ENCODE measurements at regions not wholly inside any gene's neighbourhood (a gene's known extent, or its start where the extent isn't known, plus 50 kb on each side); places are given as distances from the start of the nearest gene placed in this dataset.

DNA sequence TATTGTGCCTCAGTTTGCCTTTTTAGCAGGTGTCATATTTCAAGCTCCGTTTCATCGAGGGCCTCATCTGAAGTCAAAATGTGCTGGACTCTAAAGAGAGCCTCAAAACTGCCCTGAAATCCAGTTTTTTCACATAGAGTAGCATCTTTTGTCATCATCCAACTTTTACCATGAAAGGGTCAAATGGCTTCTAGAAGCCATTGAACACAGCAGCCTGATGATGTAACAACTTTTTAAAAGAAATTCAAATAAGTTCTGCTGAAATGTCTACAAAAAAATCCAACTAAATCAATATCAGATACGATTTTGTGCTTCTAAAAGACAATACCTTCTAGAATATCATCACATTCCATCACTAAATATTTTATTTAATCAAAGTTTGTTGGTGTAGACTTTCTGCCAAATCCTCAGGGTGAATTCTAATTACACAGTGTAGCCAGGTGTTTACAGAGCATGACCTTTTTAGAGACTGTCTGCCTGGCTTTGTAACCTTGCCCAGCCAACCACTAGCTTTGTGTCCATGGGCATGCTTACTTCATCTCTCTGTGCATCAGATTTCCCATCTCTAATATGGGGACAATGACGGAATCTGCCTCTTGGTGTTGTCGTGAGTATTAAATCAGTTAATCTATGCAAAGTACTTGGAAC, 505.0 kb downstream of the EBF1 start:
- H4K20me1 ChIP-seq (ENCODE audit: insufficient read depth, low read length), result no peaks in the 10 kb centered on the region
- no peak overlapping the region for H3K27ac ChIP-seq (ENCODE audit: extremely low read length, insufficient read depth, low read length)
- in situ Hi-C loops (cut with HindIII; ENCODE audit: extremely low pct_ligation_motif_present, low pct_unique_long_range_greater_than_20kb) (no loop called here), intact Hi-C loops (cut with micrococcal nuclease; ENCODE audit: unreplicated experiment) (no loop called here)
- 28% methylated on average over 5 of the region's 5 CpGs for WGBS (ENCODE audit: low lambda C conversion rate)
- POLR2A ChIA-PET, result no interaction called here
- ATAC-seq (no peak), DNase-seq (ENCODE audit: low spot score) (no peak), FAIRE-seq (no peak)
- no peak overlapping the region for H2AFZ ChIP-seq (ENCODE audit: low read length)
- H3K4me3 ChIP-seq (replicated peaks in 1 of 3; ENCODE audit: insufficient read depth in 1 of 3, low read depth in 2 of 3, low read length in 3 of 3), result no peak overlapping the region
- CTCF ChIA-PET (ENCODE audit: low intra/inter-chr PET ratio, low total read pairs), result no interaction called here
- no TSS peak for BruUV-seq (replicated peaks)
- H3K4me2 ChIP-seq (ENCODE audit: low read depth, low read length), result no peak overlapping the region
- no peaks in the 10 kb centered on the region for H3K79me2 ChIP-seq (ENCODE audit: insufficient read depth, low read length)
- H3K36me3 ChIP-seq (replicated peaks in 1 of 2; ENCODE audit: control insufficient read depth in 1 of 2, insufficient read depth in 2 of 2, low read length in 2 of 2), result no peaks in the 10 kb centered on the region
- no peak overlapping the region for H3K9ac ChIP-seq (ENCODE audit: insufficient read depth, low read depth, low read length)
- H3K4me1 ChIP-seq (ENCODE audit: insufficient read depth, low read length), result no peaks in the 10 kb centered on the region
- H3K27me3 ChIP-seq (ENCODE audit: control insufficient read depth in 1 of 2, insufficient read depth in 2 of 2, low read length in 2 of 2), result no peaks in the 10 kb centered on the region
- H3K9me3 ChIP-seq (ENCODE audit: low read length), result peaks cover 18% of the 10 kb centered on the region
- no peak for TF ChIP-seq BORCS8-MEF2B (CRISPR knock-in tag; IDR thresholded peaks at IDR 0.05)
- TF ChIP-seq, protein P1, sequence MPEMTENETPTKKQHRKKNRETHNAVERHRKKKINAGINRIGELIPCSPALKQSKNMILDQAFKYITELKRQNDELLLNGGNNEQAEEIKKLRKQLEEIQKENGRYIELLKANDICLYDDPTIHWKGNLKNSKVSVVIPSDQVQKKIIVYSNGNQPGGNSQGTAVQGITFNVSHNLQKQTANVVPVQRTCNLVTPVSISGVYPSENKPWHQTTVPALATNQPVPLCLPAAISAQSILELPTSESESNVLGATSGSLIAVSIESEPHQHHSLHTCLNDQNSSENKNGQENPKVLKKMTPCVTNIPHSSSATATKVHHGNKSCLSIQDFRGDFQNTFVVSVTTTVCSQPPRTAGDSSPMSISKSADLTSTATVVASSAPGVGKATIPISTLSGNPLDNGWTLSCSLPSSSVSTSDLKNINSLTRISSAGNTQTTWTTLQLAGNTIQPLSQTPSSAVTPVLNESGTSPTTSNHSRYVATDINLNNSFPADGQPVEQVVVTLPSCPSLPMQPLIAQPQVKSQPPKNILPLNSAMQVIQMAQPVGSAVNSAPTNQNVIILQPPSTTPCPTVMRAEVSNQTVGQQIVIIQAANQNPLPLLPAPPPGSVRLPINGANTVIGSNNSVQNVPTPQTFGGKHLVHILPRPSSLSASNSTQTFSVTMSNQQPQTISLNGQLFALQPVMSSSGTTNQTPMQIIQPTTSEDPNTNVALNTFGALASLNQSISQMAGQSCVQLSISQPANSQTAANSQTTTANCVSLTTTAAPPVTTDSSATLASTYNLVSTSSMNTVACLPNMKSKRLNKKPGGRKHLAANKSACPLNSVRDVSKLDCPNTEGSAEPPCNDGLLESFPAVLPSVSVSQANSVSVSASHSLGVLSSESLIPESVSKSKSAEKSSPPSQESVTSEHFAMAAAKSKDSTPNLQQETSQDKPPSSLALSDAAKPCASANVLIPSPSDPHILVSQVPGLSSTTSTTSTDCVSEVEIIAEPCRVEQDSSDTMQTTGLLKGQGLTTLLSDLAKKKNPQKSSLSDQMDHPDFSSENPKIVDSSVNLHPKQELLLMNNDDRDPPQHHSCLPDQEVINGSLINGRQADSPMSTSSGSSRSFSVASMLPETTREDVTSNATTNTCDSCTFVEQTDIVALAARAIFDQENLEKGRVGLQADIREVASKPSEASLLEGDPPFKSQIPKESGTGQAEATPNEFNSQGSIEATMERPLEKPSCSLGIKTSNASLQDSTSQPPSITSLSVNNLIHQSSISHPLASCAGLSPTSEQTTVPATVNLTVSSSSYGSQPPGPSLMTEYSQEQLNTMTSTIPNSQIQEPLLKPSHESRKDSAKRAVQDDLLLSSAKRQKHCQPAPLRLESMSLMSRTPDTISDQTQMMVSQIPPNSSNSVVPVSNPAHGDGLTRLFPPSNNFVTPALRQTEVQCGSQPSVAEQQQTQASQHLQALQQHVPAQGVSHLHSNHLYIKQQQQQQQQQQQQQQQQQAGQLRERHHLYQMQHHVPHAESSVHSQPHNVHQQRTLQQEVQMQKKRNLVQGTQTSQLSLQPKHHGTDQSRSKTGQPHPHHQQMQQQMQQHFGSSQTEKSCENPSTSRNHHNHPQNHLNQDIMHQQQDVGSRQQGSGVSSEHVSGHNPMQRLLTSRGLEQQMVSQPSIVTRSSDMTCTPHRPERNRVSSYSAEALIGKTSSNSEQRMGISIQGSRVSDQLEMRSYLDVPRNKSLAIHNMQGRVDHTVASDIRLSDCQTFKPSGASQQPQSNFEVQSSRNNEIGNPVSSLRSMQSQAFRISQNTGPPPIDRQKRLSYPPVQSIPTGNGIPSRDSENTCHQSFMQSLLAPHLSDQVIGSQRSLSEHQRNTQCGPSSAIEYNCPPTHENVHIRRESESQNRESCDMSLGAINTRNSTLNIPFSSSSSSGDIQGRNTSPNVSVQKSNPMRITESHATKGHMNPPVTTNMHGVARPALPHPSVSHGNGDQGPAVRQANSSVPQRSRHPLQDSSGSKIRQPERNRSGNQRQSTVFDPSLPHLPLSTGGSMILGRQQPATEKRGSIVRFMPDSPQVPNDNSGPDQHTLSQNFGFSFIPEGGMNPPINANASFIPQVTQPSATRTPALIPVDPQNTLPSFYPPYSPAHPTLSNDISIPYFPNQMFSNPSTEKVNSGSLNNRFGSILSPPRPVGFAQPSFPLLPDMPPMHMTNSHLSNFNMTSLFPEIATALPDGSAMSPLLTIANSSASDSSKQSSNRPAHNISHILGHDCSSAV (CRISPR knock-in tag; IDR thresholded peaks at IDR 0.05; ENCODE audit: borderline replicate concordance), result no peak
- no peak for TF ChIP-seq ZFAT (CRISPR knock-in tag; conservative IDR thresholded peaks at IDR 0.05)
- no peak for TF ChIP-seq RELA (CRISPR knock-in tag; IDR thresholded peaks at IDR 0.05)
- no peak for TF ChIP-seq JUN (CRISPR knock-in tag; IDR thresholded peaks at IDR 0.05)
- TF ChIP-seq GPN1 (CRISPR knock-in tag; IDR thresholded peaks at IDR 0.05; ENCODE audit: borderline replicate concordance), result no peak
- TF ChIP-seq KMT2A (CRISPR knock-in tag; IDR thresholded peaks at IDR 0.05), result no peak
- no peak for TF ChIP-seq STAT5B (CRISPR knock-in tag; IDR thresholded peaks at IDR 0.05)
- TF ChIP-seq, protein P2, sequence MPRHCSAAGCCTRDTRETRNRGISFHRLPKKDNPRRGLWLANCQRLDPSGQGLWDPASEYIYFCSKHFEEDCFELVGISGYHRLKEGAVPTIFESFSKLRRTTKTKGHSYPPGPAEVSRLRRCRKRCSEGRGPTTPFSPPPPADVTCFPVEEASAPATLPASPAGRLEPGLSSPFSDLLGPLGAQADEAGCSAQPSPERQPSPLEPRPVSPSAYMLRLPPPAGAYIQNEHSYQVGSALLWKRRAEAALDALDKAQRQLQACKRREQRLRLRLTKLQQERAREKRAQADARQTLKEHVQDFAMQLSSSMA (CRISPR knock-in tag; IDR thresholded peaks at IDR 0.05), result no peak
- TF ChIP-seq MBD4 (IDR thresholded peaks at IDR 0.05; ENCODE audit: borderline replicate concordance, low read length), result no peak
- no peak for TF ChIP-seq ZNF251 (CRISPR knock-in tag; IDR thresholded peaks at IDR 0.05)
- TF ChIP-seq, protein P3, sequence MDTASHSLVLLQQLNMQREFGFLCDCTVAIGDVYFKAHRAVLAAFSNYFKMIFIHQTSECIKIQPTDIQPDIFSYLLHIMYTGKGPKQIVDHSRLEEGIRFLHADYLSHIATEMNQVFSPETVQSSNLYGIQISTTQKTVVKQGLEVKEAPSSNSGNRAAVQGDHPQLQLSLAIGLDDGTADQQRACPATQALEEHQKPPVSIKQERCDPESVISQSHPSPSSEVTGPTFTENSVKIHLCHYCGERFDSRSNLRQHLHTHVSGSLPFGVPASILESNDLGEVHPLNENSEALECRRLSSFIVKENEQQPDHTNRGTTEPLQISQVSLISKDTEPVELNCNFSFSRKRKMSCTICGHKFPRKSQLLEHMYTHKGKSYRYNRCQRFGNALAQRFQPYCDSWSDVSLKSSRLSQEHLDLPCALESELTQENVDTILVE (CRISPR knock-in tag; IDR thresholded peaks at IDR 0.05), result no peak
- no peak for TF ChIP-seq SP2 (CRISPR knock-in tag; IDR thresholded peaks at IDR 0.05)
- no peak for TF ChIP-seq ZEB1 (IDR thresholded peaks at IDR 0.05; ENCODE audit: insufficient replicate concordance, low read depth)
